NCI-H1417 treated with DMSO at 0.1 percent for 48 hours (cell line): ENCODE measurements at regions not wholly inside any gene's neighbourhood (a gene's known extent, or its start where the extent isn't known, plus 50 kb on each side); places are given as distances from the start of the nearest gene placed in this dataset.
A peak's percentile ranks its signal among the peaks of the same experiment; 100 is the strongest.
"Not testable (repeated sequence)": the region's sequence is repeated elsewhere in the genome, so short reads cannot be mapped to it uniquely, and the experiment has no call there.

Experiments
- DNase-seq: peaks from one replicate; lab custom pipeline; 2025; lab: John Stamatoyannopoulos, UW

DNA sequence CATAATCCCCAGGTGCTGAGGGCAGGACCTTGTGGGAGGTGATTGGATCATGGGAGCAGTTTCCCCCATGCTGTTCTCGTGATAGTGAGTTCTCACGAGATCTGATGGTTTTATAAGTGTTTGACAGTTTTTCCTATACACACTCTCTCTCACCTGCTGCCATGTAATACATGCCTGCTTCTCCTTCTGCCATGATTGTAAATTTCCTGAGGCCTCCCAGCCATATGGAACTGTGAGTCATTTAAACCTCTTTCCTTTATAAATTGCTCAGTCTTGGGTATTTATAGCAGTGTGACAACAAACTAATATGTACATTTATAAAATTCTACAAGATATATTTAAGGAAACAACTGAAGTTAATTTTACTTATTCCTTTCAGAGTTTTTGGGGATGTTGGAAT lies 170.8 kb upstream of the BET1 start:
- no peak for DNase-seq

DNA sequence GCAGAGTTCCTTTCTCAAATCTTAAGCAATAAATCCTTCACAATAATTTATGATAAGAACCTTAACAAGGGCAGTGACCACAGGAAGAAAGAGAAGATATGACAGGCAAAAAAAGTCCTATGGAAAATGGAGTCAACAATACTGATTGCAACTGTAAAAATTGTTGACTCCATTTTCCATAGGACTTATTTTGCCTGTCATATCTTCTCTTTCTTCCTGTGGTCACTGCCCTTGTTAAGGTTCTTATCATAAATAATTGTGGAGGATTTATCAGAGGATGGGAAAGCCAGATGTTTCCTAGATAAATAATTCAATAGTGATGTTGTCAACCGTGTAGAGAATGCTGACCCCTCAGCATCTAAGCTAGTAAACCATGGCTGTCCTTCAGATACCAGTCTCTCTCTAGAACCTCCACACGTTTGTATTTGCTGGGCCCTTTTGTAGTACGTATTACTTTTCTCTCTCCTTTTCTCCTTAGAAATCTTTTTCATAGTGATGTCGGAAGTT lies 172.6 kb upstream of the BET1 start:
- no peak for DNase-seq

DNA sequence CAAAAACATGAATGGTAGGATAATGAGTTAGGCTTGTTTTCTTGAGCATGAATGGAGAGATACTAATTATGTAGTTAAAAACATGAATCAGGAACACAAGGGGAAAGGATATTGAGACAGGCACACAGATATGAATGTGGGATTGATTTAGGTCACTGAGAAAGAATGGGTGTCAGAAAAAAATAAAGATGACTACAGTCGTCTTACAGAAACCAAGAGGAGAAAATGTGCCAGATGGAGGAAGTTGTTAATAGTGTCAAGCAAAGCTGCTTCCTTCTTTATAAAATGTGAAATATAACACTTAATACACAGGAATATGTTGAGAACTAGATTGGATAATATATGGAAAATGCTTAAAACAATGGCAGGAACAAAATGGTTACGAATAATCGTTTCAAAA lies 173.3 kb upstream of the BET1 start:
- no peak for DNase-seq

DNA sequence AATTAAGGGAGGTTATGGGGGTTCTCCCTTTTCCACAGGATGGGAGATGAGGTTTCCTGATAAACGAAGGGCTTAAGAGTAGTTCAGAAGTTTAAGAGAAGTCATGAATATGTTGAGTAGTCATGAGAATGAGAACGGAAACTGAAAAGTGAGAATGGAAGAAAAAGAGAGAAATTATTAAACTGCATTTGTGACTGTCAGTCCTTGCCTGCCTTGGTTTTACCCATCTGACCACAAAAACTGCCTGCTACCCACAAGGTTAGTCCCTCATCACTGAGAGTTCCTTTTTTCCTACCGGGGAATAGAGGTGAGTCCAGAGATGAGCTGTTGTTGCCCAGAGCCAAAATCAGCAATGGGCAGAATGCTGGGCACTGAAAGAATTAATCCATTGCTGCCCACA lies 174.1 kb upstream of the BET1 start:
- no peak for DNase-seq

DNA sequence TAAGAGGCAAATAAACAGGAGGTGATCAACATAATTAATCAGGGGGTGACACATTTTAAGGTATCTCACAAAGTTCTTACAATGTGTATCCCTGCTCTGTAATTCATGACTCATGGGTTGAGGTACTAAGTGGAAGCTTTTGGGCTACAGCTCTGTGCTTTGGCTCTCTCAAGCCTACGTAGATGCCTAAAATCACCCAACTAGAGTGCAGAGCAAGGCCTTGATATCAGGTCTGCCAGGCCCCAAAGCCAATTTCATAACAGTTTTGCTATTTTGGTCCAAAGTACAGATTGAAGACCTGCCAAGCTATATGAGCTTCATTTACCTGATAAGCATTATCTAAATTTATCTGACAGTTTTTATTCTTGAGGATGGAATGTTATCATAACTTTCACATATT lies 175.3 kb upstream of the BET1 start:
- DNase-seq: no peak

DNA sequence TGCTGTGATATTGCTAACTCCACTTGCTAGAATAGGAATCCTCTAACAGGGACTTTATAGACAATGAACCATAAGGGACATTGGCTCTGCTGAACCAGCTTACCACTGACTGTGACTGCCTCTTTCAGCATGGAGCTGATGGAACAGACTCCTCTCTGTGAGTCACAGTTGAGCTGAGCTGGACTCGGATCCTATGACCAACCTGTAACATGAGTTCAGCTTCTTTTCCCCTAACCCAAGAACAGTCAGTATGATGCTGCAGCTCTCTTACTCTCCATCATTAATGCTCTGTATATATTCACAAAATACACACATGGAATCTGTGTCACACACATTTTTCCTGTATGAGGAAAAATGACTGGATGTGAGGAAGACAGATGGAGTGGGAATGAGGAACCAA lies 177.9 kb upstream of the BET1 start:
- DNase-seq: no peak

DNA sequence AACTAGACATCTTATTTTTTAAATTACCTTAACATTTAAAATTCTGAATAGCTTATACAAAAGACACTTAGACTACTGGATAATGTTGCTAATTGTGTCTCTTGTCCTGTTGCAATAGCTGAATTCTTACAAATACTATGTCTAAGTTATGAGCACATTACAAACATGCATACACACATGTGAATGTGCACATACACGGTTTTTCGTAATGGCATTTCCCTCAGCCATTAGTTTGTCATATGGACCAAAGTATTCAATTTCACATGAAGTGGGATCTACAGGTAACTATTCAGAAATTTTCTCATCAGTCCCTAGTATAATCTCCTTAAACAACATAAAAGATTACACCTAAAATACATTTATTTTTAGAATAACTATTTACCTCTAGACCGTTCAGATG lies 178.6 kb upstream of the BET1 start:
- DNase-seq: no peak

DNA sequence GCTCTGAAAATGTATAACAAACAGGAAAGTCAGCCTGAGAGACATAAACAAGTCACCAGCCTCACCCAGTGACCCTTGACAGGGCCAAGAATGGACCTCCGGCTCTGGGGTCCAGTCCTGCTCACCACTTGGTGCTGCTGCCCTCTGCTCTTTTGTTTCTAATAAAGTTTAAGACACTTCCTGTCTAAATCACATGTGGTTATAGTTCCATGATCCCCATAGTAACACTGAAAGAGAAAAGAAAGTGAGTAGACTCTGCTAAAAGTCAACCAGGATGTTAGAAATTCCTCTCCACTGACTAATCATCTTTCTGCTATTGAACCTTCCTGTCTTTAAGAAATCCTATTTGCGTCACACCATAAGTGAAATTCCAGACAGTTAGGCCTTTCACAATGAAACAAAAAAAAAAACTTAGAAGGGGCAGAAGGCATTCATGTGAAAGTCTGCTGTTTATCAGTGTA lies 179.2 kb upstream of the BET1 start:
- DNase-seq: no peak

DNA sequence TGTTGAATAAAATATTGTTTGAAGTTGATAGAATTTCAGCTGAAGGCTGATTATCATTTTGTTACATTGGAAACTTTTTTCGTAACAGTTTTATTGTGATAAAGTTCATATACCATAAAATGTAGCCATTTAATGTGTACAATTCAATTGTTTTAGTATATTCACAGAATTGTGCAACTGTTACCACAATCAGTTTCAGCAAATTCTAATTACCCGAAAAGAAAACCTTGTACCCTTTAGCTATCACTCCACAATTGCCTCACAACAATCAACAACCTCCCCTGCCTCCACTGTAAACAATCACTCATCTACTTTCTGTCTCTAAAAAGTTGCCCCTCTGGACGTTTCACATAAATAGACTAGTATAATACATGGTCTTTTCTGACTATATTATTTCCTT lies 179.7 kb upstream of the BET1 start:
- no peak for DNase-seq

DNA sequence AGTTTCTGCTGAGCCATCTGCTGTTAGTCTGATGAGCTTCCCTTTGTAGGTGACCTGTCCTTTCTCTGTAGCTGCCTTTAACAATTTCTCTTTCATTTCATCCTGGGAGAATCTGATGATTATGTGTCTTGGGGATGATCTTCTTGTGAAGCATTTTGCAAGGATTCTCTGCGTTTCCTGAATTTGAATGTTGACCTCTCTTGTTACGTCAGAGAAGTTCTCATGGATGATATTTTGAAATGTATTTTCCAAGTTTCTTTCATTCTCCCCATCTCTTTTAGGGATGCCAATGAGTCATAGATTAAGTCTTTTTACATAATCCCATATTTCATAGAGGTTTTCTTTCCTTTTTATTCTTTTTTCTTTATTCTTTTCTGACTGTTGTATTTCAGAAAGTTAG lies 184.2 kb upstream of the BET1 start:
- DNase-seq: no peak

DNA sequence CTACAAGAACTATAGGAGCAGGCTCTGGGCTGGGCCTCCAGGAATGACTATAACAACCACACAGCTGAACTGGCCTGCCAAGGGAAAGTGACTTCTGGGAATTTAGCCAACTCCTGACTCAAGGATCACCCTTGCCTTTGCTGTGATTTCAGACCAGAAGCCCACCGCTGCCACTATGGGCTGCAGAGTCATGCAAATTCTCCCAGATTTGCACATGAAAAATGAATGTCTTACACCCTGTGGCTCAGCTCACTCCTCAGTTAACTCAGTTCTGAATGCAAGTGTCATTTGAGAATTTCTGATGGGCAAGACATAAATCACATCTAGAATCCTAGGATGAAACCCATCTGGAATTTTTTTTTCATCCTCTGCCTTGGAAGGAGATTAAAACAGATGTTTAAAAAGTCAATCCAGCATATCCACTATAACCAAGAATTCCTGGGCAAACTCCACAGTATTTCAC lies 186.5 kb upstream of the BET1 start:
- no peak for DNase-seq

DNA sequence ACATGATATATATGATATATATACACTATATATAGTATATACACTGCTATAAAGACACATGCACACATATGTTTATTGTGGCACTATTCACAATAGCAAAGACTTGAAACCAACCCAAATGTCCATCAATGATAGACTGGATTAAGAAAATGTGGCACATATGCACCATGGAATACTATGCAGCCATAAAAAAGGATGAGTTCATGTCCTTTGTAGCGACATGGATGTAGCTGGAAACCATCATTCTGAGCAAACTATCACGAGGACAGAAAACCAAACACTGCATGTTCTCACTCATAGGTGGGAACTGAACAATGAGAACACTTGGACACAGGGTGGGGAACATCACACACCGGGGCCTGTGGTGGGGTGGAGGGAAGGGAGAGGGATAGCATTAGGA lies 190.3 kb upstream of the BET1 start:
- not testable (repeated sequence) for DNase-seq

DNA sequence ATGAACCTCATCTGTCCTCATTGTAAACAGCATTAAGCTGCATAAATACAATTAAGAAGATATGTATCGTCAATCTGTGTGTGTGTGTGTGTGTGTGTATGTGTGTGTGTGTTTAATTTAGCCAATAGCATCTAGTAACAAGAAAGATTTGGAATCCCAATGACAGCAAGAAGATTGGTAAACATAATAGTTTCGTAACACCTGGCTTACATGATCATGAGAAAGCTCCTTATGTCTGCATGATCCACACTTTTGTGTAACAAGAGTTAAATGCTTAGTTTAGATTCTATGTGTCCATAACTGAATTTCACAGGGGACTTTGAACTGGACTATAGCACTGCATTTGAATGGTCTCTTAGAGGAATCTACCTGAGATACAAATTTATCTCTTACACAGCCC lies 191.0 kb upstream of the BET1 start:
- DNase-seq: no peak

DNA sequence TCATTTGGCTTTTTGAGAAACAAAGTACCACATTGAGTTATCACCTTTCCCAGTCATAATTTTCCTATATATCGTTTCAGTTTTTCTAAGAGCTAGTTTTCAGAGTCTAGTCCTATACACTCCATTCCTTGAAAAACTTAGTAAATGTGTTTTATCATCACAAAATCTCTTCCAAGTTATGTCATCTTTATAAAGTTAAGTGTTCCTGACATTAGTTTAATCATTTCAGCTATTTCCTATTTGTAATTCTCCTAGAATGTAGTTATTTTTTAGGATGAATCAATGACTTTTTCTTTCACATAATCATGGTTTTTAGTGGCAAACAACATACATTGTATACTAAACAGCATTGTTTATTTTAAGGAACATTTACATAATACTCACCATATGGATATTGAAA lies 191.7 kb upstream of the BET1 start:
- DNase-seq: no peak

DNA sequence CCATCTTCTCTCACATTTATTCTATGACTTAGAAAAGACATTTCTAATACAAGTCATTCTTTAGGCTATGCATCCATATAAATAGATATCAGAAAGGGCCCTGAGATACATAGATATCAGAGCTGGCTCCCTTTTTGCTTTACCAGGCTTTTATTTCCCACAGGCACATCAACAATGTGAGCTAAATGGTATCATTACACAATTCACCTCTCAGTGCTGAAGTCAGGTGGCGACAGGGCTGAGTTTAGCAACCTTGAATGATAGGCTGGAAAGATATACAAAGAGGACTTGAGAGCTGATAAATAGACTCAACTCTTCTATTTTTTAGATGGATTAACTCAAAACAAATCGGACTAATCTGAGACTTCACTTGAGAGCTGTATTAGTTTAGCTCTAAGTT lies 189.2 kb upstream of the COL1A2 start:
- no peak for DNase-seq

DNA sequence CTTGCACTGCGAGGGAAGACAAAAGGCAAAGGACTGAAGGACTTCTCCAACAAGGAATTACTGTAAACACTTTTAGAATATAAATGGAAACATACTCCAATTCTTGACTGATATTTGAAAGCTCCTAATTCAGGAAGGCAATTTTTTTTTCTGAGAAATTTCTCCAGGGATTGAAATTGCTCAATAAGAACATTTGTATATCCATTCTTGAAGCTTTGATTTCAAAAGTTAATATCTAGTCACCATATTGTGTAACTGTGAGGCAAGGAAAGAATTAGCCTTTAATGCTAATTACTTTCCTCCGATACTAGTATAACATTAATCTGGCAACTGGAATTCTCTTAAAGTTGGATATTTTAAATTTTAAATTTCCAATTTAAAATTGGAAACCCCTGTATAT lies 188.4 kb upstream of the COL1A2 start:
- no peak for DNase-seq

DNA sequence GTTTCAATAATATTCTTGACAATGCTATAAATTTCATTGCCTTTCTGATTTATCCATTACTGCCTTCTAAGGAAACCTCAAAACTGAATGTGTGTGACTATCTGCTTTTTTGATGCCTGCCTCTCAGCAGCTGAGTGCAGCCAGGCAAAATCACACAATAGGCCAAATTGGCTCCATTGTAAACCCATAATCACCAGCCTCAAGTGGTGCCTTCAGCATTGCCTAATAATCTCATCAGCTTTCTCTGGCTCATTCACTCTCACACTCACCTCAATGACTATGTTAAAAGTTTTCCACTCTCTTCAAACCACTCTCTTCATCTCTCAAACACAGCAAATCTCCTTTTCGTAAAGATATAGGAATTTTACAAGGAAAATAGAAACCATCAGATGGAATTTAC lies 182.5 kb upstream of the COL1A2 start:
- DNase-seq: peak; percentile 29

DNA sequence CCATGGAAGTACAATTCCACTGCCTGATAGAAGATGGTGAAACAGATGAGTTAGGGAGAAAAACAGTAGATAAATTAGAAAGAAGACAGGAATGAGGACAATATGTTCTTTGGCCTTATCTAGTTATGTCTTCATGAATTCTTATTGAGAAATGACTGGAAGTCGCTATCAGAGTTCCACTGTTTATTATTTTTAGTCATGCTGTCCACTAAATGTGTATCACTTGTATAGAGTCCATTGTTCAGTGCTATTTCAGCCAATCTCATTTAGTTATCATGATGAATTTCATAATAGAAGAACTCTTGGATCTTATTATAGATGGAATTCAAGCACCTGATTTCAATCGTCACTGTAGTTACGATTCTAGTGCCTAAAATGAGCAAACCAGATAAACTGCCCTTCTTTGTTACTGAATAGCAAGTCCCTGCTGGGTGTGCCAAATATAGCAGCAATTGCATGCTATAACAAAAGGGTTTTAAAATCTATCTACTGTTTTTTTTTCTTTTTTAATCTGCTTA lies 177.7 kb upstream of the COL1A2 start:
- DNase-seq: no peak

DNA sequence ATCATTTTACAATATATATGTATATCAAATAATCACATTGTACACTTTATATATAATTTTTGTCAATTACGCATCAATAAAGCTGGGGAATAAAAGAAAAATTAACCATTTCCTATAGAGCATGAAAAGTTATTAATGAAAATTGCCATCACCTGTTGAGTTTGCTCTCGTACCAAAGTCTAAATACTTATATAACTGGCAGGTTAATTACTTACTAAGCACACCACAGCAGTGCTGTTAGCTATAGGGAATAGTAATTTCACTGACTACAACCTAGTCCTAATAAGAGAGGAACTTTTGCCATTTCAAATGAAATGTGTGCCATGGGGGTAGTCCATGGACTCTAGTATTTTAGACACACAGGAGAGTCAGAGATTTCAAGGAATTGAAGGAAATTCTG lies 176.9 kb upstream of the COL1A2 start:
- no peak for DNase-seq

DNA sequence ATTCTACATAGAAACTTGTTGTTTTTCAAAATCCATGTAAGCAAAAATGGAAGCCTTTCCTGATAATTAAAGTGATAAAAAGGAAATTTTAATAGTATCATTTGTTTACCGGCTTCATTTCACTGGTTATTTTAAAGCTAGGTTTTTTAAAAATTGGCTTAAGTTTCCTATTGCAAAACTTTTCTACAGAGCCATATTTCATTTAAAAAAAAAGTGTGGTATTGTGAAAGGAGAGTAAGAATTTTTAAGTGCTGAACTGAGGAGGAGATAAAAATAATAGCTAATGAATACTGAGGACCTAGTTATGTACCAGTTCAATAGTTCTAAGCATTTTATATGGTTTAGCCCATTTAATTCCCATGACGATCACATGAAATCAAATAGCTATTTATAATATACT lies 172.2 kb upstream of the COL1A2 start:
- no peak for DNase-seq

DNA sequence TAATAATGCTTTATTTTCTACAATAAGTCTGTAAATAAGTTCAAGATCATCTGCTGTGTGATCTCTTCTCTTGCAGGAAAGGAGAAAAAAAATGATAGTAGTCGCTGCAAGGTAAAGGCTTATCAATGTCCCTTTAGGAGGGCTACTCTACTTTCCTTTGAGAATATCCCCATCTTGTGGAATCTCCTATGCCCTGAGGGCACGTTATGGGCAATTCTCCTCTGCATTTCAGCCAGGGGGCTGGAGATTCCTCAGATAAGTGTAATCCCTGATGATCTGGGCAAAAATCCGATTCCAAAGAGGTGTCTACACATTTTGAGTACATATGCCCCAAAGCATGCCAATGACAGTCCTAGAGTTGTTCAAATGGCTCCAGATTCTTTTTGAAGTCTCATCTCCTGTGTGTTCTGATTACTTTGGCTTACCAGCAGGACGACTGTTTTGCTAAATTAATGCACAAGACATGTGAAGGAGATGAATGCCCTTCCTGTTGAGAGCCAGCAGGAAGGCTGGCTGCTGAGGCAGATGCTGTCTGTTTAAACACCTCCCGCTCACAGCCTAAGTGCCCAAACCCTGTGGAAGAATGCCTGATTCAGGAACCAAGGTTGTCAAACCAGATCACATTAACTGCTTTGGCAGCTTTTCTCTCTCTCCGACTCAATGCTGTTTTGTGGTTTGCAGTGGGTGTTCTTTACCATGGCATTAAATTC lies 171.2 kb upstream of the COL1A2 start:
- peak; percentile 72 for DNase-seq

DNA sequence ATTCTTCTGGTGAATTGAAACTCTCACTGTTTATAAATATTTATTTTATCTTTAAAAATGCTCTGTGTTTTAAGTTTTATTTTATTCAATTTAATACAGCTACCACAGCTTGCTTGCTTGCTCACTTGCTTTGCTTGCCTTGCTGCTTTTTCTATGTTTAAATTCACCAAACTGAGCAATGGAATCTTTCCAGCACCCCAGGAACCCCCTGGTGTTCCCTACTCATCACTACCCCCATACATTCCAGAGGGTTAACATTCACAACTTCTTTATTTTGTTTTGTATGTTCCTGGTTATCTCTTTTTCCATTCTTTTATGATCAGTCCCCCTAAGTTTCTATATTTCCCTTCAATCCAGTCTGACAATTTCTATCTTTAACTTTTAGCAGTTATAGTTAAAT lies 166.5 kb upstream of the COL1A2 start:
- no peak for DNase-seq

DNA sequence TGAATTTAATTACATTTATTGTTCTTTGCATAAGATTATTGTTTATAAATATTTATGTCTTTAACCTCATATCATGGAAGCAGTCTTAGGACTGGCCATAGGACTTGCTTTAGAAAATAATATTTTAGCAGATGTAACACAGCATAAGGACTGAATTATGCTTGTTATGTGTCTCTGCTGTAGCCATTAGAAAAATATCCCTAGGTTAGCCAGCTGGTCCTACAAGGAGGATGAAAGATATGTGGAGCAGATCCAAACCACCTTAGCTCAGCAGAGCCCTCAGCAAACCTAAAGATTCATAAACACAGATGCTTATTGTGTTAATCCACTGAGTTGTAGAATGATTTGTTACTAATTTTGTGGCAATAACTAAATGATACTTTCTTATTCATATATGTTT lies 166.0 kb upstream of the COL1A2 start:
- DNase-seq: no peak

DNA sequence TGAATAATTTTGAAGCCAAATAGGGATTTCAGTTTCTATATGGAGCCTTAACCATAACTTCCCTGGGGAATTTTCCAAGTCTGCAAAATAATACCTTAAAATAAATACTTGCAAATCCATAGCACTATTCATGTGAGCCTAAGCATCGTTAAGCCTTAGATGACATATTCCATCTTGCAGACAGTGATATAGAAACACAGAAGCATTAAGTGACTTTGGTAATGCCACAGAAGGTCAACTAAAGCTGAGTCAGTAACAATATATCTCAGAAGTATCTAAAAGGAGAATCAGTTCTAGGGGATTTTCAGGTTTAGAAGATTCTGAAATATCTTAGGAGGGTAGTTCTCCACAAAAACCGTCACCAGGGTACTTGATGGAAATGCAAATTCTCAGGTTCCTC lies 163.4 kb upstream of the COL1A2 start:
- no peak for DNase-seq
